Fibroblast of villous mesenchyme (primary cell): ENCODE measurements at regions not wholly inside any gene's neighbourhood (a gene's known extent, or its start where the extent isn't known, plus 50 kb on each side); places are given as distances from the start of the nearest gene placed in this dataset.

Experiments used
- DNase-seq: peaks from one replicate; pipeline ENCODE4 v3.0.0-alpha.2; 2010; ENCODE audit warnings: low read depth
- H3K4me3 ChIP-seq: 2 replicates; pipeline ENCODE4 v1.5.1; 2011; ENCODE audit warnings: low read depth, mild to moderate bottlenecking, low read length
- CTCF ChIP-seq: IDR thresholded peaks from 2 replicates; pipeline ENCODE4 v1.5.1; 2012; ENCODE audit warnings: low read depth, mild to moderate bottlenecking, low read length; ENCODE audit not compliant: insufficient read depth

DNA sequence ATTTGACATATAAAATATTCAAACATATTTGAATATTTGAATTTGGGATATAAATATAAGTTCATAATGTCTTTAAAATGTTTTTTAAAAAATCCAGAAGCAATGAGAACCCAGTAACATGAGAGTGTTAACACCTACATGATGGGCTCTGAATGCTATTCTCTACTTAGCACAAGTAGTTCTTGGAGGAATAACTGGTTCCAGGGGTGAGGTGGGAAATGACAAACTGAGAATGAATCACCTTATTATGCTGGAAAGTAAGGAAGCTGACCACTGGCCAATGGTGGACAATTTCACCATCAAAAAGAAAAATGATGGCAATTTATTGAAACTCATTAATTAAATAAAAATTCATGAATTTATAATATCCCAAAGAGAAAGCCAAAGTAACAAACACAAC, 79.6 kb upstream of the NABP1 start:
- no peak for DNase-seq
- no peak for TF ChIP-seq CTCF
- H3K4me3 ChIP-seq = no peak overlapping the region

- no peak for TF ChIP-seq CTCF
- no peak overlapping the region for H3K4me3 ChIP-seq
- DNase-seq = no peak
Observed at GRCh38 chr2:191601060-191601459, 76.9 kb upstream of the NABP1 start.

GRCh38 chr2:191604154-191604553, 73.8 kb upstream of the NABP1 start:
- TF ChIP-seq CTCF = no peak
- no peak for DNase-seq
- H3K4me3 ChIP-seq = no peak overlapping the region

- no peak for TF ChIP-seq CTCF
- no peak overlapping the region for H3K4me3 ChIP-seq
- peak; percentile 37 for DNase-seq
Observed at GRCh38 chr2:191607096-191607495, 70.8 kb upstream of the NABP1 start.

DNA sequence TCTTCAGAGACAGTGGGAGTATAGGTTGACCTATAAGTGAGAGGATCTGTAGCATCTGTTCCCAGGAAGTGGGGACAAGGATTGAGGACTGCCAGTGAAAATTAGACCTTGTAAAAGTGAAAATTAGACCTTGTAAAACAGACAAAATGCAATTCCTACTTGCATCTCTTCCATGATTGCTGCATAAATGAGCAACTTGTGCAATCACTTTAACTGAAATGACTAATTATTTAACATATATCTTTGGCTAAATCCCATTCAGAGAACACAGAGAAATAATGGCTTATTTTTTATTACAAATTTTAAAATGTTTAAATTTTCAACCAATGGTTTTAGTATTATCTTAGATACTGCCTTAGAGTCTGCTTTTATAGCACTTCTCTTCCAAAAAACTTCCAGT, 67.2 kb upstream of the NABP1 start:
- H3K4me3 ChIP-seq = no peak overlapping the region
- no peak for DNase-seq
- no peak for TF ChIP-seq CTCF

- DNase-seq = no peak
- no peak for TF ChIP-seq CTCF
Observed at GRCh38 chr2:191611614-191612013, 66.3 kb upstream of the NABP1 start.

DNA sequence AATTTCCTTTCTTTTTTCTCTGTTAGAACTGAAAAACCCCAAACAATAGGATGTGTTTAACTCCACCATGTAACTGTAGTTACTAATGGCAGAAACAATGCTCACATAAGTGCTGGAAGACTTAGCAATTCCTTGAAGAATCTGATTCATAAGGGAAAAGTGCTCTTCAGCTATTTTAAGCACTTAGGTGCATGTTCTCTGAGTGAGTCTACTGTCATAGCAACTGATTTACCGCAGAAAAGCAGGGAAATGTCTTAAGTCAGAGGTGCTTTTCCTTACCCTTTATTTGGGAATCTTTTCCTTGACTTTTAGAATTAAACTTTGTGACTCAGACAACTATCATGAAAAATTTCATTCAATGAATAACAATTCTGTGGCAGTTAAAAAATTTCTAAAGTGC, 65.4 kb upstream of the NABP1 start:
- DNase-seq = peak; percentile 47
- no peak overlapping the region for H3K4me3 ChIP-seq
- TF ChIP-seq CTCF = no peak

More at GRCh38 chr2:191611614-191612013, 66.3 kb upstream of the NABP1 start:
- H3K4me3 ChIP-seq = no peak overlapping the region
